ENCODE measurements at regions not wholly inside any gene's neighbourhood (a gene's known extent, or its start where the extent isn't known, plus 50 kb on each side); places are given as distances from the start of the nearest gene placed in this dataset.

GRCh38 chr7:94272821-94273583 lies 121.7 kb upstream of the COL1A2 start:
- TF ChIP-seq EZH2 (IDR thresholded peaks at IDR 0.05; ENCODE audit: borderline replicate concordance, insufficient read depth, low read length, poor library complexity, severe bottlenecking): no peak
- no peak for TF ChIP-seq REST (IDR thresholded peaks at IDR 0.05; ENCODE audit: borderline replicate concordance)
- no peak for TF ChIP-seq RAD21 (conservative IDR thresholded peaks at IDR 0.05)
